DOHH2 (cell line): ENCODE measurements at regions not wholly inside any gene's neighbourhood (a gene's known extent, or its start where the extent isn't known, plus 50 kb on each side); places are given as distances from the start of the nearest gene placed in this dataset.
"Not testable (repeated sequence)": the region's sequence is repeated elsewhere in the genome, so short reads cannot be mapped to it uniquely, and the experiment has no call there.

Source experiments
- H3F3A ChIP-seq: fragments of 200-600 bp; sonication (generic), shearing (Covaris generic); 2 replicates; pipeline ENCODE4 v1.6.0; 2016; ENCODE audit warnings: antibody characterized with exemption, mild to moderate bottlenecking; ENCODE audit not compliant: control insufficient read depth, insufficient read depth
- H3K27ac ChIP-seq: fragments of 200-600 bp; sonication (generic); 2 replicates; pipeline ENCODE4 v1.5.1; 2014; ENCODE audit warnings: low read depth, mild to moderate bottlenecking, low read length, moderate library complexity
- H3K27me3 ChIP-seq: fragments of 200-600 bp; sonication (generic); 2 replicates; pipeline ENCODE4 v1.6.1; 2014; ENCODE audit warnings: mild to moderate bottlenecking, low read length, mixed read lengths; ENCODE audit not compliant: control insufficient read depth
- H3K36me3 ChIP-seq: fragments of 200-600 bp; sonication (generic); 2 replicates; pipeline ENCODE4 v1.6.1; 2014; ENCODE audit warnings: mild to moderate bottlenecking, low read length, moderate library complexity, mixed read lengths; ENCODE audit not compliant: control insufficient read depth
- H3K4me1 ChIP-seq: fragments of 200-600 bp; sonication (generic); 2 replicates; pipeline ENCODE4 v1.6.1; 2014; ENCODE audit warnings: mild to moderate bottlenecking, low read length, mixed read lengths; ENCODE audit not compliant: control insufficient read depth
- H3K4me2 ChIP-seq: fragments of 200-600 bp; sonication (generic); 2 replicates; pipeline ENCODE4 v1.6.0; 2014; ENCODE audit warnings: mild to moderate bottlenecking, low read length, moderate library complexity
- H3K4me3 ChIP-seq: fragments of 200-600 bp; sonication (generic); 2 replicates; pipeline ENCODE4 v1.5.1; 2014; ENCODE audit warnings: mild to moderate bottlenecking, low read length, mixed read lengths
- H3K79me2 ChIP-seq: fragments of 200-600 bp; sonication (generic); 2 replicates; pipeline ENCODE4 v1.6.1; 2014; ENCODE audit warnings: mild to moderate bottlenecking, low read length, mixed read lengths; ENCODE audit not compliant: control insufficient read depth
- H3K9me2 ChIP-seq: fragments of 200-600 bp; sonication (generic); replicated peaks from 2 replicates; pipeline ENCODE4 v1.6.1; 2014; ENCODE audit warnings: mild to moderate bottlenecking, low read length, mixed read lengths; ENCODE audit not compliant: control insufficient read depth
- H3K9me3 ChIP-seq: fragments of 200-600 bp; sonication (generic); 2 replicates; pipeline ENCODE4 v1.6.1; 2014; ENCODE audit warnings: antibody characterized with exemption, low read length, mixed read lengths; ENCODE audit not compliant: control insufficient read depth, insufficient read depth
- H4K20me1 ChIP-seq: fragments of 200-600 bp; sonication (generic); 2 replicates; pipeline ENCODE4 v1.6.0; 2014; ENCODE audit warnings: low read depth, mild to moderate bottlenecking, antibody characterized with exemption, low read length, moderate library complexity; ENCODE audit not compliant: control insufficient read depth, insufficient read depth

GRCh38 chr15:24505216-24505615, 170.4 kb upstream of the NPAP1 start:
- not testable (repeated sequence) for H3K27me3 ChIP-seq, H3K36me3 ChIP-seq, H3K4me2 ChIP-seq, H3K9me2 ChIP-seq, H3K79me2 ChIP-seq, H3F3A ChIP-seq, H4K20me1 ChIP-seq, H3K27ac ChIP-seq, H3K4me3 ChIP-seq, H3K4me1 ChIP-seq, H3K9me3 ChIP-seq

- not testable (repeated sequence) for H3K4me3 ChIP-seq, H3K36me3 ChIP-seq, H3K9me2 ChIP-seq, H3K4me2 ChIP-seq, H3K27me3 ChIP-seq, H4K20me1 ChIP-seq, H3F3A ChIP-seq, H3K79me2 ChIP-seq, H3K9me3 ChIP-seq, H3K4me1 ChIP-seq, H3K27ac ChIP-seq
Observed at GRCh38 chr15:24509714-24510113, 165.9 kb upstream of the NPAP1 start.

GRCh38 chr15:24511598-24511997, 164.0 kb upstream of the NPAP1 start:
- not testable (repeated sequence) for H3K79me2 ChIP-seq, H3K4me2 ChIP-seq, H3K4me1 ChIP-seq

GRCh38 chr15:24518772-24519171, 156.8 kb upstream of the NPAP1 start:
- H3F3A ChIP-seq, H3K36me3 ChIP-seq, H3K4me3 ChIP-seq, H3K27me3 ChIP-seq, H3K4me1 ChIP-seq, H3K9me3 ChIP-seq, H3K27ac ChIP-seq, H3K79me2 ChIP-seq, H3K9me2 ChIP-seq, H4K20me1 ChIP-seq, H3K4me2 ChIP-seq: not testable (repeated sequence)

More at GRCh38 chr15:24511598-24511997, 164.0 kb upstream of the NPAP1 start:
- not testable (repeated sequence) for H4K20me1 ChIP-seq, H3K36me3 ChIP-seq, H3K9me2 ChIP-seq, H3K27ac ChIP-seq, H3K9me3 ChIP-seq, H3K27me3 ChIP-seq, H3K4me3 ChIP-seq, H3F3A ChIP-seq

GRCh38 chr15:24531235-24531634, 144.3 kb upstream of the NPAP1 start:
- not testable (repeated sequence) for H3K27ac ChIP-seq, H4K20me1 ChIP-seq, H3K79me2 ChIP-seq, H3K9me3 ChIP-seq, H3K4me3 ChIP-seq, H3K36me3 ChIP-seq, H3K9me2 ChIP-seq, H3K4me1 ChIP-seq, H3F3A ChIP-seq, H3K27me3 ChIP-seq, H3K4me2 ChIP-seq

DNA sequence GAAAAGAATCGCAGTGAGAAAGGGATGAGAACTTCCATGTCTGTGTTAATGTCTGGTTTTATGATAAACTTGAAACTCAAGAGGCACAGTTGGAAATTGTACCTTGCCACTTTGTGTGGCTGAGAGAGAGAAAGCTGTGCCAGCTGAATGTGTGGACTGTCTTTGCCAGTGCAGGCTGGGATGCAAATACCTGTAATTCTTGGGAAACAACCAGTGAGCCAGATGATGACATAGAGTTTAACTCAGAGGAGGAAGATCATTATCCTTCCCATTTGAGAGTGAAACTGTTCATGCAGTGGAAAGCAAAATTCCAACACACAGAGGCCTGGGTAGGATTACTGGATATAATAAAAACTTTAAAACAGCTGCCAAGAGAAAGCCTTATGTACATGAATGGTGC, 141.5 kb upstream of the NPAP1 start:
- not testable (repeated sequence) for H3K27ac ChIP-seq, H3K9me3 ChIP-seq, H4K20me1 ChIP-seq, H3F3A ChIP-seq, H3K9me2 ChIP-seq, H3K36me3 ChIP-seq, H3K27me3 ChIP-seq, H3K4me2 ChIP-seq, H3K79me2 ChIP-seq, H3K4me3 ChIP-seq, H3K4me1 ChIP-seq

GRCh38 chr15:24557281-24557680, 118.3 kb upstream of the NPAP1 start:
- H3K4me3 ChIP-seq, H3K9me2 ChIP-seq, H4K20me1 ChIP-seq, H3F3A ChIP-seq, H3K4me1 ChIP-seq, H3K9me3 ChIP-seq, H3K79me2 ChIP-seq, H3K27me3 ChIP-seq, H3K36me3 ChIP-seq, H3K4me2 ChIP-seq, H3K27ac ChIP-seq: not testable (repeated sequence)
